ES-I3 (cell line): ENCODE measurements at regions not wholly inside any gene's neighbourhood (a gene's known extent, or its start where the extent isn't known, plus 50 kb on each side); places are given as distances from the start of the nearest gene placed in this dataset.

Source experiments
- H3K36me3 ChIP-seq: 2 replicates; pipeline ENCODE4 v1.6.1; 2013; ENCODE audit warnings: mild to moderate bottlenecking, low read length, control low read depth, moderate library complexity; ENCODE audit not compliant: insufficient read depth
- H3K4me1 ChIP-seq: 2 replicates; pipeline ENCODE4 v1.6.1; 2013; ENCODE audit warnings: mild to moderate bottlenecking, control low read depth, low read length; ENCODE audit not compliant: insufficient read depth
- H3K9ac ChIP-seq: 2 replicates; pipeline ENCODE4 v1.6.1; 2013; ENCODE audit warnings: low read depth, mild to moderate bottlenecking, low read length, moderate library complexity
- H3K9me3 ChIP-seq: 2 replicates; pipeline ENCODE4 v1.6.1; 2013; ENCODE audit warnings: mild to moderate bottlenecking, low read length, moderate library complexity; ENCODE audit not compliant: control insufficient read depth, insufficient read depth

- H3K9me3 ChIP-seq = no peaks in the 10 kb centered on the region
- H3K4me1 ChIP-seq = no peaks in the 10 kb centered on the region
- no peak overlapping the region for H3K9ac ChIP-seq
- no peaks in the 10 kb centered on the region for H3K36me3 ChIP-seq
These were observed 164.1 kb downstream of the FBXO15 start for GRCh38 chr18:73983496-73983895.

GRCh38 chr18:73981796-73982195 lies 165.8 kb downstream of the FBXO15 start:
- H3K36me3 ChIP-seq = no peaks in the 10 kb centered on the region
- no peaks in the 10 kb centered on the region for H3K9me3 ChIP-seq
- no peaks in the 10 kb centered on the region for H3K4me1 ChIP-seq
- no peak overlapping the region for H3K9ac ChIP-seq

GRCh38 chr18:73980289-73980979 lies 167.2 kb downstream of the FBXO15 start:
- Histone ChIP-seq H3K9me3 (no peaks in the 10 kb centered on the region), H3K4me1 (no peaks in the 10 kb centered on the region), H3K36me3 (no peaks in the 10 kb centered on the region), H3K9ac (no peak overlapping the region)

GRCh38 chr18:73979742-73980141 lies 167.9 kb downstream of the FBXO15 start:
- no peaks in the 10 kb centered on the region for H3K4me1 ChIP-seq
- H3K9ac ChIP-seq = no peak overlapping the region
- no peaks in the 10 kb centered on the region for H3K36me3 ChIP-seq
- H3K9me3 ChIP-seq = no peaks in the 10 kb centered on the region

DNA sequence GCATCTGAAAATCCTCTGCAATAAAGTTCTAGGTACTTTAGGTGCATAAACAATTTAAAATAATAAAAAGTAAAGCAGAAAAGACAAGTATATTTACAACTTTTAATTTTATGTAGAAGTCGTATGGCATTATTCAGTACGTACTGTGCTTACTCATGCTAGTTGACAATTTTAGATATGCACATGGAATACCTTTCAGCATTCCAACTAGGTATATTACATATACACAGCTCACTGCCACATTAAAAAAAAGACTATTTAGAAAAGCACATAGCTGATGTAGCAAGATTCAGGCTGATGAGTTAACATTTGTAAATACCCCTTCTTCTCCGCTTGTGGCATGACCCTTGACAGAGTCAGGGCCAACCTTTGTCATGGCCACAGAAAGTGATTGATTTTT lies 171.2 kb downstream of the FBXO15 start:
- Histone ChIP-seq H3K4me1 (no peaks in the 10 kb centered on the region), H3K9ac (no peak overlapping the region), H3K36me3 (no peaks in the 10 kb centered on the region), H3K9me3 (no peaks in the 10 kb centered on the region)

GRCh38 chr18:73975266-73975665 lies 172.4 kb downstream of the FBXO15 start:
- H3K9ac ChIP-seq = no peak overlapping the region
- no peaks in the 10 kb centered on the region for H3K9me3 ChIP-seq
- H3K4me1 ChIP-seq = no peaks in the 10 kb centered on the region
- H3K36me3 ChIP-seq = no peaks in the 10 kb centered on the region

DNA sequence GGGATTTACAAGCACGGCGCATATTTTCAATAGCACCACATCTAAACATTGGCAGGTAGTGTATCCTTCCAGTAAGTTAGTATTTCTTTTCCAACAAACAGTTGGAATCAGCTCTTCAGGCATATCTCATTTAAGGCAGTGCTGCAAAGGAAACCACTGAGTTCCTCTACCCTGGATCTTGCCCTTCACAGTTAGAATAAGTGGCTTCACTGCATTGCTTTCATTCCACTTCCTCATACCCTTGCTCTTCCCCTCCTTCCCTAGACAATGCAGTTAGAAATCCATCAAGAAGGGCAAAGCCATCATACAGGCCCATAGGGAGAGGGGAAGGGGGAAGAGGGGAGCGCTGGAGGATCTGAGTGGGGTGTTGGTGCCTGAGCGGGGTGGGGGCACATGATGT lies 173.7 kb downstream of the FBXO15 start:
- Histone ChIP-seq H3K9me3 (no peaks in the 10 kb centered on the region), H3K4me1 (no peaks in the 10 kb centered on the region), H3K9ac (no peak overlapping the region), H3K36me3 (no peaks in the 10 kb centered on the region)

DNA sequence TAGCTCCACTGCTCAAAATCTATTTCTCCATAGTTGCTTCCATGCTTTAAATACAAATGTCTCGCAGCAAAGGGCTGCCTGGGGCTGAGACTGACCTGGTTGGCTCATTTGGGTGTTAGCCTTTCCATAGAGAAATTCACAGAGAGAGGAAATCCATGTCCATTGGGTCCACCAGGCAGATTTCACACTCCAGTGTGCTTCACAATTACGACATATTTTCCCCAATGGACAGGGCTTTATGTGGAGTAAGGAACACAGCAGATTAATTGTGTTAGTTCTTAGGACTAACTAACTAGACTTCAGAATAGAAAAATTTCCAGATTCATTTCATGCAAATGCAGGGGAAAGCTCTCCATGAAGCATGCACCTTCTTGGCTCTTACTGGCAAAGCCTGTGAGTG lies 180.7 kb downstream of the FBXO15 start:
- Histone ChIP-seq H3K9me3 (no peaks in the 10 kb centered on the region), H3K36me3 (no peaks in the 10 kb centered on the region), H3K4me1 (no peaks in the 10 kb centered on the region), H3K9ac (no peak overlapping the region)

DNA sequence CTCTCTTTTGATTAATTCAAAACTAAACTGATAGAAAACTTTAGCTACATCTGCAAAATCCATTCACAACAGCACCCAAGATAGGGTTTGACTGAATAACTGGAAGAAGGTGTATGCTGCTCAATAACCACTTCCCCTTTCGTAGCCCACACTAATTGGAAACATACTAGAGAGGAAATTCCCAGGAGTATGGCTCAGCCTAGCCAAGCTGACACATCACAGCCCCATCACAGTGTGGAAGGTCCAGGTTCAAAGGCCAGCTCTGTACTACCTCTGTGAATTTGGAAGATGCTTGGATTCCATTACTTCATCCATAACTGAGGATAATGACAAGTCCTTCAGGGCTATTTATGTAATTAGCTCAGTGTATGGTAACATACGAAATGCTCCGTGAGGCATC lies 185.4 kb downstream of the FBXO15 start:
- no peaks in the 10 kb centered on the region for H3K36me3 ChIP-seq
- peaks cover 3% of the 10 kb centered on the region; the same call in 1 of the 2 replicates for H3K4me1 ChIP-seq
- H3K9ac ChIP-seq = no peak overlapping the region
- no peaks in the 10 kb centered on the region for H3K9me3 ChIP-seq

DNA sequence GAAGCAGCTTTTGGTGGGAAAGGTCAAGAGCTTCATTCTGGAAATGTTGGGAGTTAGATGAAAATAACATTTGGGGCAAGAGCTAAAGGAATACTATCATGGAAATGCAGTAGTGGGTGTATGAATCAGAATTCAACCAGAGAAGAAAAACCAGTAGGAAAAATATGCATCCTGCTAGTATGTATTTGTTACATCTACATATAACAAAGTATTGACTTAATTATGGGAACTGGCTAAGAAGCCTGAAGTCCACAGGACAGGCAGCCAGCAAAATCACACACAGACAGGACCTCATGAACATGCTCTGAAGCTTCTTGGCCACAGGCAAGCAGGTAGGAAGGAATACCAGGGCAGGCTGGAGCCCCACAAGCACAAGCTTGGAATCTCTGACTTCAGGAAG lies 185.8 kb downstream of the FBXO15 start:
- Histone ChIP-seq H3K9me3 (no peaks in the 10 kb centered on the region), H3K4me1 (peaks cover 4% of the 10 kb centered on the region; the same call in 1 of the 2 replicates), H3K36me3 (no peaks in the 10 kb centered on the region), H3K9ac (no peak overlapping the region)

DNA sequence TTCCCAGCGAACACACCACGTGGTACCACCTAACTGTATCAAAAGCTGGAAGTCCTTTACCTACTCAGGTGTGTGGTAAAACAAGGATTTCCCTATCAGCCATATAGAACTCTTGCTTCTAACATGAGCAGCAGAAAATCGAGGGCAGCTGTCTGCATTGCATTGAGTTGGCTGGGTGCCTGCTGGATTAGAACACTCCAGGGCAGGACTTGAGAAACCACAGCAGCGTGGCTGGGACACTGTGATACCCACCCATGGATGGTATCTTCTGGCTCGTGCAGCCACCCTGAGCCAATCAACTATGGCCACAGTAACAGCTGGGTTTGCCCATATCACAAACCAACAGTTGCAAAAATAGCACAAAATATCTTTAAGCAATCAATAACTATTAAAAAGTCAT lies 188.3 kb downstream of the FBXO15 start:
- Histone ChIP-seq H3K36me3 (no peaks in the 10 kb centered on the region), H3K9me3 (no peaks in the 10 kb centered on the region), H3K9ac (no peak overlapping the region), H3K4me1 (peaks cover 4% of the 10 kb centered on the region; the same call in 1 of the 2 replicates)

GRCh38 chr18:73954268-73954667 lies 193.4 kb downstream of the FBXO15 start:
- H3K36me3 ChIP-seq = no peaks in the 10 kb centered on the region
- H3K9me3 ChIP-seq = no peaks in the 10 kb centered on the region
- H3K9ac ChIP-seq = no peak overlapping the region
- H3K4me1 ChIP-seq = peaks cover 4% of the 10 kb centered on the region; the same call in 1 of the 2 replicates

DNA sequence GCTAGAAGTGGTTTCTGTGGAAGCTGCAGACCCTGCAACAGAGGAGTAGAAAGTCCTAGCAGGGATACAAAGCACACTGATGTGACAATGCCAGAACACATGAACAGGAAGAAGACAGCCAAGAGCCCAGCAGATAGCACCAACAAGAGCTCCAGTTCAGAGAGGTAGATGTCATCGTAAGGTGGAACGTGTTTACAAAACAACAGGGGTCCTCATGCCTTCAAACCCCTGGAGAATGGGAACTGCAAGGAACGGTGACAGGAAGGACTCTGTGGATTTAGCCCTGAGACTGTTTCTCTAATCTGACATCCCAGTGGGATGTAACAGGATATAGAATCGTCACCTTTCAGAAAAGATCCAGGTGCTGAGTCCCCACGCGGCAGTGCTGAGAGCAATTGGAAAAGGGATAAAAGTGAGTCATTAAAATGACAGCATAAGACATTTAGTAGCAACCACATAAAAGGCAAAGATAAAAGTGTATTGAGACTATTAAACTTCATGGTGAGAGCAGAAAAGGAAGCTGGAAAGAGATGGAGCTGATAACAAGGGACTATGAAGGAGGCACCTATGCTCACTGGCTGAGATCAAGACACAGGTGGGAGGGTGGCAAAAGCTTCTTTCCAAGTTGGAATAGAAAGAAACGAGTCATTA lies 195.2 kb downstream of the FBXO15 start:
- Histone ChIP-seq H3K9ac (no peak overlapping the region), H3K36me3 (no peaks in the 10 kb centered on the region), H3K4me1 (peaks cover 2% of the 10 kb centered on the region; the same call in 1 of the 2 replicates), H3K9me3 (no peaks in the 10 kb centered on the region)

DNA sequence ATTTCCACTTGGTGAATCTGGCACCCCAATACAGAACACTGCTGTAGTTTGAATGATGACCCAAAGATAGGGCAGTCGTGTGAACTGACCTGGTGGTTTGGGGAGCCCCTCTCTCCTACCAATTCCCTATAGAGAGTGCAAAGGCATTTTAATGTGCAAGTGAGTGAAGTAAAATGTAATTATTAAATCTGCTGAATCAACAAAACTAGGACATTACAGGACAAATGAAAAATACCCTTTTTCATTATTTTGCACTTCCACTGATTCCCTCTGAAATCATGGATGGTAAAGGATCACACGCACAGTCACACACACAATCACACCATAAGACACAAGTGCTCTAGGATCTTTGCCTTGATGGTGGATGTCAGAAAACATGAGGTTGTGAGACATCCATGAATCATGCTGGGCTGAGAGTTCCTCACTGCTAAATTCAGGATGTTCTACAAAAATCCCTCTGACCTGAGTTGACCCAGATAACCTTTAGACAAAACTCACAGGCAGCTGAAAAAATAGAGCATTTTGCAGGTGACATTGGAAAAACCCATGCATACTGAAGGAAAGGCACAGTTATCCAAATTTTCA lies 197.4 kb downstream of the FBXO15 start:
- H3K9me3 ChIP-seq = no peaks in the 10 kb centered on the region
- H3K36me3 ChIP-seq = no peaks in the 10 kb centered on the region
- no peaks in the 10 kb centered on the region for H3K4me1 ChIP-seq
- H3K9ac ChIP-seq = no peak overlapping the region

DNA sequence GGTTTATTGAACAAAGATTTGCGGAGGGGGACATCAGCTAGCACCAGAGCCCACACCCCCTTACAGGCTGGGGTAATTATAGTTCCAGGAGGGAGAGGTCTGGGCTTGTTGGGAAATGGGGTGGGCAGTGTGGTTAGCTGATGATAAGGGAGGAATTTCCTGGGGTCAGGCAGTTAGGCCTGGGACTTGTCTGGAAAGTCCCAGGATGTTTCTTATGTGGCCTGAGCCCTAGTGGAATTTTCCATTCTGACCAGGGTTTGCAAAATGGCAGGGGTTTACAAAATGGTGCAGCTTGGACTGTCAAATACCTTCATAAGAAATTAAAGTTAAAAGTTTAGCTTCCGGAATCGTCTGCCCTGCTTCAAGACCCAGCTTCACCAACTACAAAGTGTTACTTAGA lies 199.1 kb downstream of the FBXO15 start:
- H3K9ac ChIP-seq = no peak overlapping the region
- no peaks in the 10 kb centered on the region for H3K9me3 ChIP-seq
- H3K36me3 ChIP-seq = no peaks in the 10 kb centered on the region
- H3K4me1 ChIP-seq = no peaks in the 10 kb centered on the region
